HEK293 (cell line): ENCODE measurements at regions not wholly inside any gene's neighbourhood (a gene's known extent, or its start where the extent isn't known, plus 50 kb on each side); places are given as distances from the start of the nearest gene placed in this dataset.

Source experiments
- GLI4 ChIP-seq: fragments of 450-650 bp; formaldehyde crosslinking; IDR thresholded peaks from 2 replicates; pipeline ENCODE4 v1.5.1; 2016; ENCODE audit warnings: missing biosample characterization, missing genetic modification characterization
- HOXC10 ChIP-seq: sonication (generic); formaldehyde crosslinking; IDR thresholded peaks from 2 replicates; pipeline ENCODE4 v1.8.1; 2023; ENCODE audit warnings: mild to moderate bottlenecking, missing genetic modification reagents
- SCRT2 ChIP-seq: fragments of 450-650 bp; formaldehyde crosslinking; IDR thresholded peaks from 2 replicates; pipeline ENCODE4 v1.5.1; 2016; ENCODE audit warnings: missing biosample characterization, missing genetic modification characterization
- ZFHX2 ChIP-seq: fragments of 450-650 bp; formaldehyde crosslinking; conservative IDR thresholded peaks from 2 replicates; pipeline ENCODE4 v1.5.1; 2016; ENCODE audit warnings: missing biosample characterization, missing genetic modification characterization
- ZNF423 ChIP-seq: fragments of 450-650 bp; formaldehyde crosslinking; IDR thresholded peaks from 2 replicates; pipeline ENCODE4 v1.5.1; 2016; ENCODE audit warnings: missing biosample characterization, missing genetic modification characterization
- ZNF571 ChIP-seq: fragments of 450-650 bp; formaldehyde crosslinking; IDR thresholded peaks from 2 replicates; pipeline ENCODE4 v1.5.0; 2017; ENCODE audit warnings: missing biosample characterization, missing genetic modification characterization
- ZNF629 ChIP-seq: fragments of 450-650 bp; formaldehyde crosslinking; IDR thresholded peaks from 2 replicates; pipeline ENCODE4 v1.5.1; 2017; ENCODE audit warnings: missing biosample characterization, missing genetic modification characterization
- ZNF664 ChIP-seq: fragments of 450-650 bp; formaldehyde crosslinking; IDR thresholded peaks from 2 replicates; pipeline ENCODE4 v1.5.1; 2016; ENCODE audit warnings: missing biosample characterization, missing genetic modification characterization
- TF ChIP-seq, protein P1 (sequence below): fragments of 450-650 bp; formaldehyde crosslinking; IDR thresholded peaks from 2 replicates; pipeline ENCODE4 v1.5.1; 2016; ENCODE audit warnings: missing biosample characterization, missing genetic modification characterization
- TF ChIP-seq, protein P2 (sequence below): fragments of 450-650 bp; formaldehyde crosslinking; IDR thresholded peaks from 2 replicates; pipeline ENCODE4 v1.5.1; 2016; ENCODE audit warnings: missing biosample characterization, missing genetic modification characterization, low read depth
- TF ChIP-seq, protein P3 (sequence below): fragments of 450-650 bp; formaldehyde crosslinking; IDR thresholded peaks from 2 replicates; pipeline ENCODE4 v1.5.1; 2016; ENCODE audit warnings: missing biosample characterization, missing genetic modification characterization
- TF ChIP-seq, protein P4 (sequence below): fragments of 450-650 bp; formaldehyde crosslinking; IDR thresholded peaks from 2 replicates; pipeline ENCODE4 v1.5.1; 2017; ENCODE audit warnings: missing biosample characterization, mild to moderate bottlenecking, missing genetic modification characterization, moderate library complexity
- TF ChIP-seq, protein P5 (sequence below): fragments of 450-650 bp; formaldehyde crosslinking; IDR thresholded peaks from 2 replicates; pipeline ENCODE4 v1.5.1; 2016; ENCODE audit warnings: missing biosample characterization, missing genetic modification characterization
- TF ChIP-seq, protein P6 (sequence below): fragments of 450-650 bp; formaldehyde crosslinking; IDR thresholded peaks from 2 replicates; pipeline ENCODE4 v1.5.1; 2017; ENCODE audit warnings: missing biosample characterization, missing genetic modification characterization

DNA sequence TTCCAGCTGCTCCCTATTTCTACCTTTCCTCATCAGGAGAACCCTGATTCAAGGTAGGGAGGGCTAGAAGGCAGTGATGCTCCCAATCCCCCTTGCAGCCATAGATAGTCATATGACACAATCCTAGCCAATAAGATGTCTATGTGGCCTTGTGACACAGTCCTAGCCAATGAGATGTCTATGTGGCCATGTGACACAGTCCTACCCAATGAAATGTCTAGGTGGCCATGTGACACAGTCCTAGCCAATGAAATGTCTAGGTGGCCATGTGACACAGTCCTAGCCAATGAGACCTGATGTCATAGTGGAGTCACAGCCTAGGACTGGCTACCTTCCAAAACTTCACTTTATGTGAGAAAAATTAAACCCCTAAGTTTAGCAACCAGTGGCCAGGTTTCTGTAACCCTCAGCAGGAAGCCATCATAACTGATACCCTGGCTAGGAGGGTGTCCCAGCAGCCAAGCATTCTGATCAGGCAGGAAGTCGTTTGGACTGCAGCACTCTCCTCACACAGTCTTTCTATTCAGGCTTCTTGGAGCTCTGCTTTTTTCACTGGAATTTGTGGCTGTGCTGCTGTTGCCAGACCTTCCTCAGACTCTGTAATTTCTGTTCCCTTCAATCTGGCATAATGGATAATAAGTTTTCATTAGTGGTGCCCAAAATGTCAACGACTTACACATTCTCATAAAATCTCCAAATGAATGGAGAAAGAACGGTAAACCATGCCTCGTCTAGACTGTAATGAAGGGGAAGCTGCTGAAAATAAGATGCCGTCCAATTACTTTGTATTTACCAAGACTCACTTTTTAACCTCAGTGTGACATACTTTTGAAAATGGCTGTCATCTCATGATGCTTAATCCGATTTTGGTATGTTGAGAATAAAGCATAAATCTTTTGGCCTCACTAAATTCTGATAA is 165.0 kb upstream of the NCKAP5 start:
- TF ChIP-seq, protein P1, sequence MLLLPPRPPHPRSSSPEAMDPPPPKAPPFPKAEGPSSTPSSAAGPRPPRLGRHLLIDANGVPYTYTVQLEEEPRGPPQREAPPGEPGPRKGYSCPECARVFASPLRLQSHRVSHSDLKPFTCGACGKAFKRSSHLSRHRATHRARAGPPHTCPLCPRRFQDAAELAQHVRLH (tag by site-specific recombination), result no peak
- TF ChIP-seq, protein P2, sequence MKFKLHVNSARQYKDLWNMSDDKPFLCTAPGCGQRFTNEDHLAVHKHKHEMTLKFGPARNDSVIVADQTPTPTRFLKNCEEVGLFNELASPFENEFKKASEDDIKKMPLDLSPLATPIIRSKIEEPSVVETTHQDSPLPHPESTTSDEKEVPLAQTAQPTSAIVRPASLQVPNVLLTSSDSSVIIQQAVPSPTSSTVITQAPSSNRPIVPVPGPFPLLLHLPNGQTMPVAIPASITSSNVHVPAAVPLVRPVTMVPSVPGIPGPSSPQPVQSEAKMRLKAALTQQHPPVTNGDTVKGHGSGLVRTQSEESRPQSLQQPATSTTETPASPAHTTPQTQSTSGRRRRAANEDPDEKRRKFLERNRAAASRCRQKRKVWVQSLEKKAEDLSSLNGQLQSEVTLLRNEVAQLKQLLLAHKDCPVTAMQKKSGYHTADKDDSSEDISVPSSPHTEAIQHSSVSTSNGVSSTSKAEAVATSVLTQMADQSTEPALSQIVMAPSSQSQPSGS (tag by site-specific recombination), result no peak
- TF ChIP-seq, protein P3, sequence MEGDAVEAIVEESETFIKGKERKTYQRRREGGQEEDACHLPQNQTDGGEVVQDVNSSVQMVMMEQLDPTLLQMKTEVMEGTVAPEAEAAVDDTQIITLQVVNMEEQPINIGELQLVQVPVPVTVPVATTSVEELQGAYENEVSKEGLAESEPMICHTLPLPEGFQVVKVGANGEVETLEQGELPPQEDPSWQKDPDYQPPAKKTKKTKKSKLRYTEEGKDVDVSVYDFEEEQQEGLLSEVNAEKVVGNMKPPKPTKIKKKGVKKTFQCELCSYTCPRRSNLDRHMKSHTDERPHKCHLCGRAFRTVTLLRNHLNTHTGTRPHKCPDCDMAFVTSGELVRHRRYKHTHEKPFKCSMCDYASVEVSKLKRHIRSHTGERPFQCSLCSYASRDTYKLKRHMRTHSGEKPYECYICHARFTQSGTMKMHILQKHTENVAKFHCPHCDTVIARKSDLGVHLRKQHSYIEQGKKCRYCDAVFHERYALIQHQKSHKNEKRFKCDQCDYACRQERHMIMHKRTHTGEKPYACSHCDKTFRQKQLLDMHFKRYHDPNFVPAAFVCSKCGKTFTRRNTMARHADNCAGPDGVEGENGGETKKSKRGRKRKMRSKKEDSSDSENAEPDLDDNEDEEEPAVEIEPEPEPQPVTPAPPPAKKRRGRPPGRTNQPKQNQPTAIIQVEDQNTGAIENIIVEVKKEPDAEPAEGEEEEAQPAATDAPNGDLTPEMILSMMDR (tag by site-specific recombination), result no peak
- TF ChIP-seq ZNF664 (tag by site-specific recombination) (no peak), ZNF571 (tag by site-specific recombination) (no peak), ZNF629 (tag by site-specific recombination) (no peak), HOXC10 (CRISPR knock-in tag) (no peak), SCRT2 (tag by site-specific recombination) (no peak), GLI4 (no peak), ZFHX2 (no peak), ZNF423 (tag by site-specific recombination) (no peak)
- TF ChIP-seq, protein P4, sequence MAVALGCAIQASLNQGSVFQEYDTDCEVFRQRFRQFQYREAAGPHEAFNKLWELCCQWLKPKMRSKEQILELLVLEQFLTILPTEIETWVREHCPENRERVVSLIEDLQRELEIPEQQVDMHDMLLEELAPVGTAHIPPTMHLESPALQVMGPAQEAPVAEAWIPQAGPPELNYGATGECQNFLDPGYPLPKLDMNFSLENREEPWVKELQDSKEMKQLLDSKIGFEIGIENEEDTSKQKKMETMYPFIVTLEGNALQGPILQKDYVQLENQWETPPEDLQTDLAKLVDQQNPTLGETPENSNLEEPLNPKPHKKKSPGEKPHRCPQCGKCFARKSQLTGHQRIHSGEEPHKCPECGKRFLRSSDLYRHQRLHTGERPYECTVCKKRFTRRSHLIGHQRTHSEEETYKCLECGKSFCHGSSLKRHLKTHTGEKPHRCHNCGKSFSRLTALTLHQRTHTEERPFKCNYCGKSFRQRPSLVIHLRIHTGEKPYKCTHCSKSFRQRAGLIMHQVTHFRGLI (tag by site-specific recombination), result no peak
- TF ChIP-seq, protein P5, sequence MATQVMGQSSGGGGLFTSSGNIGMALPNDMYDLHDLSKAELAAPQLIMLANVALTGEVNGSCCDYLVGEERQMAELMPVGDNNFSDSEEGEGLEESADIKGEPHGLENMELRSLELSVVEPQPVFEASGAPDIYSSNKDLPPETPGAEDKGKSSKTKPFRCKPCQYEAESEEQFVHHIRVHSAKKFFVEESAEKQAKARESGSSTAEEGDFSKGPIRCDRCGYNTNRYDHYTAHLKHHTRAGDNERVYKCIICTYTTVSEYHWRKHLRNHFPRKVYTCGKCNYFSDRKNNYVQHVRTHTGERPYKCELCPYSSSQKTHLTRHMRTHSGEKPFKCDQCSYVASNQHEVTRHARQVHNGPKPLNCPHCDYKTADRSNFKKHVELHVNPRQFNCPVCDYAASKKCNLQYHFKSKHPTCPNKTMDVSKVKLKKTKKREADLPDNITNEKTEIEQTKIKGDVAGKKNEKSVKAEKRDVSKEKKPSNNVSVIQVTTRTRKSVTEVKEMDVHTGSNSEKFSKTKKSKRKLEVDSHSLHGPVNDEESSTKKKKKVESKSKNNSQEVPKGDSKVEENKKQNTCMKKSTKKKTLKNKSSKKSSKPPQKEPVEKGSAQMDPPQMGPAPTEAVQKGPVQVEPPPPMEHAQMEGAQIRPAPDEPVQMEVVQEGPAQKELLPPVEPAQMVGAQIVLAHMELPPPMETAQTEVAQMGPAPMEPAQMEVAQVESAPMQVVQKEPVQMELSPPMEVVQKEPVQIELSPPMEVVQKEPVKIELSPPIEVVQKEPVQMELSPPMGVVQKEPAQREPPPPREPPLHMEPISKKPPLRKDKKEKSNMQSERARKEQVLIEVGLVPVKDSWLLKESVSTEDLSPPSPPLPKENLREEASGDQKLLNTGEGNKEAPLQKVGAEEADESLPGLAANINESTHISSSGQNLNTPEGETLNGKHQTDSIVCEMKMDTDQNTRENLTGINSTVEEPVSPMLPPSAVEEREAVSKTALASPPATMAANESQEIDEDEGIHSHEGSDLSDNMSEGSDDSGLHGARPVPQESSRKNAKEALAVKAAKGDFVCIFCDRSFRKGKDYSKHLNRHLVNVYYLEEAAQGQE, result no peak
- TF ChIP-seq, protein P6, sequence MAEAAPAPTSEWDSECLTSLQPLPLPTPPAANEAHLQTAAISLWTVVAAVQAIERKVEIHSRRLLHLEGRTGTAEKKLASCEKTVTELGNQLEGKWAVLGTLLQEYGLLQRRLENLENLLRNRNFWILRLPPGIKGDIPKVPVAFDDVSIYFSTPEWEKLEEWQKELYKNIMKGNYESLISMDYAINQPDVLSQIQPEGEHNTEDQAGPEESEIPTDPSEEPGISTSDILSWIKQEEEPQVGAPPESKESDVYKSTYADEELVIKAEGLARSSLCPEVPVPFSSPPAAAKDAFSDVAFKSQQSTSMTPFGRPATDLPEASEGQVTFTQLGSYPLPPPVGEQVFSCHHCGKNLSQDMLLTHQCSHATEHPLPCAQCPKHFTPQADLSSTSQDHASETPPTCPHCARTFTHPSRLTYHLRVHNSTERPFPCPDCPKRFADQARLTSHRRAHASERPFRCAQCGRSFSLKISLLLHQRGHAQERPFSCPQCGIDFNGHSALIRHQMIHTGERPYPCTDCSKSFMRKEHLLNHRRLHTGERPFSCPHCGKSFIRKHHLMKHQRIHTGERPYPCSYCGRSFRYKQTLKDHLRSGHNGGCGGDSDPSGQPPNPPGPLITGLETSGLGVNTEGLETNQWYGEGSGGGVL (tag by site-specific recombination), result no peak
